ENCODE measurements at regions not wholly inside any gene's neighbourhood (a gene's known extent, or its start where the extent isn't known, plus 50 kb on each side); places are given as distances from the start of the nearest gene placed in this dataset.
A peak's percentile ranks its signal among the peaks of the same experiment; 100 is the strongest.

GRCh38 chr6:134741200-134741536 lies 208.7 kb downstream of the ALDH8A1 start:
- peak; percentile 9 for TF ChIP-seq CTCF (IDR thresholded peaks at IDR 0.05; ENCODE audit: insufficient read depth, low read depth, low read length, missing control alignments)
- DNase-seq (ENCODE audit: low read depth): peak; percentile 3
- H3K4me3 ChIP-seq (ENCODE audit: low read depth, low read length): no peak overlapping the region

- no peak for TF ChIP-seq CTCF (IDR thresholded peaks at IDR 0.05; ENCODE audit: insufficient read depth, low read depth, low read length, missing control alignments)
- no peak for DNase-seq (ENCODE audit: low read depth)
Measured at GRCh38 chr6:134740473-134741199, 209.3 kb downstream of the ALDH8A1 start.

GRCh38 chr6:134740027-134740373 lies 209.9 kb downstream of the ALDH8A1 start:
- no peak overlapping the region for H3K4me3 ChIP-seq (ENCODE audit: low read depth, low read length)
- TF ChIP-seq CTCF (IDR thresholded peaks at IDR 0.05; ENCODE audit: insufficient read depth, low read depth, low read length, missing control alignments): no peak
- no peak for DNase-seq (ENCODE audit: low read depth)

More at GRCh38 chr6:134740473-134741199, 209.3 kb downstream of the ALDH8A1 start:
- H3K4me3 ChIP-seq (ENCODE audit: low read depth, low read length): no peak overlapping the region

- H3K4me3 ChIP-seq (ENCODE audit: low read depth, low read length): no peak overlapping the region
- no peak for DNase-seq (ENCODE audit: low read depth)
- no peak for TF ChIP-seq CTCF (IDR thresholded peaks at IDR 0.05; ENCODE audit: insufficient read depth, low read depth, low read length, missing control alignments)
Measured at GRCh38 chr6:134739299-134740026, 210.4 kb downstream of the ALDH8A1 start.

GRCh38 chr6:134738211-134738885 lies 211.6 kb downstream of the ALDH8A1 start:
- DNase-seq (ENCODE audit: low read depth): no peak
- TF ChIP-seq CTCF (IDR thresholded peaks at IDR 0.05; ENCODE audit: insufficient read depth, low read depth, low read length, missing control alignments): no peak
- H3K4me3 ChIP-seq (ENCODE audit: low read depth, low read length): no peak overlapping the region

- no peak for TF ChIP-seq CTCF (IDR thresholded peaks at IDR 0.05; ENCODE audit: insufficient read depth, low read depth, low read length, missing control alignments)
- DNase-seq (ENCODE audit: low read depth): no peak
- H3K4me3 ChIP-seq (ENCODE audit: low read depth, low read length): no peak overlapping the region
Measured at GRCh38 chr6:134735461-134735860, 214.4 kb downstream of the ALDH8A1 start.
